ENCODE measurements at regions not wholly inside any gene's neighbourhood (a gene's known extent, or its start where the extent isn't known, plus 50 kb on each side); places are given as distances from the start of the nearest gene placed in this dataset.

- TF ChIP-seq CTCF (IDR thresholded peaks at IDR 0.05; ENCODE audit: insufficient read depth, low read depth, low read length), result no peak
- TF ChIP-seq EZH2 (IDR thresholded peaks at IDR 0.05; ENCODE audit: insufficient read depth, low read length), result no peak
These were observed 640.1 kb upstream of the FSHR start for GRCh38 chr2:49794396-49794795.
